ENCODE measurements at regions not wholly inside any gene's neighbourhood (a gene's known extent, or its start where the extent isn't known, plus 50 kb on each side); places are given as distances from the start of the nearest gene placed in this dataset.

- no peak for DNase-seq
- TF ChIP-seq EZH2 (optimal IDR thresholded peaks at IDR 0.05; ENCODE audit: low read depth, low read length) (no peak), CTCF (IDR thresholded peaks at IDR 0.05; ENCODE audit: low read length) (no peak), EZH2phosphoT487 (IDR thresholded peaks at IDR 0.05; ENCODE audit: low read length) (no peak)
- no peaks in the 10 kb centered on the region for H3K27me3 ChIP-seq (replicated peaks; ENCODE audit: insufficient read depth, low read length)
- H3K36me3 ChIP-seq (replicated peaks; ENCODE audit: insufficient read depth, low read length) = no peaks in the 10 kb centered on the region
- H3K9me3 ChIP-seq (replicated peaks; ENCODE audit: insufficient read depth, low read length) = no peaks in the 10 kb centered on the region
- no peaks in the 10 kb centered on the region for H4K20me1 ChIP-seq (ENCODE audit: insufficient read depth, low read length)
- no peaks in the 10 kb centered on the region for H3K9me2 ChIP-seq (replicated peaks; ENCODE audit: insufficient read depth, low read length)
- H3K4me1 ChIP-seq (ENCODE audit: low read length) = peaks cover 15% of the 10 kb centered on the region
- no peak overlapping the region for H3K9ac ChIP-seq (ENCODE audit: low read length)
- H3K79me2 ChIP-seq (ENCODE audit: low read length) = no peaks in the 10 kb centered on the region
- no peak overlapping the region for H3K27ac ChIP-seq (ENCODE audit: low read length)
- no peak overlapping the region for H2AFZ ChIP-seq (ENCODE audit: low read length)
- no peak overlapping the region for H3K4me3 ChIP-seq (ENCODE audit: low read length)
- no peak overlapping the region for H3K4me2 ChIP-seq (ENCODE audit: low read depth, low read length)
- peaks cover 15% of the 10 kb centered on the region for H3F3A ChIP-seq (ENCODE audit: insufficient read depth, low read length)
These were observed 87.3 kb upstream of the PRLR start for GRCh38 chr5:35317586-35317985.

- Histone ChIP-seq H3F3A (ENCODE audit: insufficient read depth, low read length) (peaks cover 15% of the 10 kb centered on the region), H3K27ac (ENCODE audit: low read length) (no peak overlapping the region), H3K36me3 (replicated peaks; ENCODE audit: insufficient read depth, low read length) (no peaks in the 10 kb centered on the region), H3K9ac (ENCODE audit: low read length) (no peak overlapping the region), H2AFZ (ENCODE audit: low read length) (no peak overlapping the region), H3K9me2 (replicated peaks; ENCODE audit: insufficient read depth, low read length) (no peaks in the 10 kb centered on the region), H3K4me2 (ENCODE audit: low read depth, low read length) (no peak overlapping the region), H3K27me3 (replicated peaks; ENCODE audit: insufficient read depth, low read length) (no peaks in the 10 kb centered on the region), H3K79me2 (ENCODE audit: low read length) (no peaks in the 10 kb centered on the region), H3K9me3 (replicated peaks; ENCODE audit: insufficient read depth, low read length) (no peaks in the 10 kb centered on the region), H3K4me1 (ENCODE audit: low read length) (peaks cover 15% of the 10 kb centered on the region), H3K4me3 (ENCODE audit: low read length) (no peak overlapping the region), H4K20me1 (ENCODE audit: insufficient read depth, low read length) (no peaks in the 10 kb centered on the region)
- TF ChIP-seq EZH2phosphoT487 (IDR thresholded peaks at IDR 0.05; ENCODE audit: low read length) (no peak), EZH2 (optimal IDR thresholded peaks at IDR 0.05; ENCODE audit: low read depth, low read length) (no peak), CTCF (IDR thresholded peaks at IDR 0.05; ENCODE audit: low read length) (no peak)
- DNase-seq = no peak
These were observed 86.5 kb upstream of the PRLR start for GRCh38 chr5:35316611-35317274.

- Histone ChIP-seq H3F3A (ENCODE audit: insufficient read depth, low read length) (no peaks in the 10 kb centered on the region), H2AFZ (ENCODE audit: low read length) (no peak overlapping the region), H3K9me2 (replicated peaks; ENCODE audit: insufficient read depth, low read length) (no peaks in the 10 kb centered on the region), H3K4me2 (ENCODE audit: low read depth, low read length) (no peak overlapping the region), H3K4me1 (ENCODE audit: low read length) (no peaks in the 10 kb centered on the region), H4K20me1 (ENCODE audit: insufficient read depth, low read length) (no peaks in the 10 kb centered on the region), H3K4me3 (ENCODE audit: low read length) (no peak overlapping the region), H3K9ac (ENCODE audit: low read length) (no peak overlapping the region), H3K9me3 (replicated peaks; ENCODE audit: insufficient read depth, low read length) (no peaks in the 10 kb centered on the region), H3K79me2 (ENCODE audit: low read length) (no peaks in the 10 kb centered on the region), H3K27ac (ENCODE audit: low read length) (no peak overlapping the region), H3K36me3 (replicated peaks; ENCODE audit: insufficient read depth, low read length) (no peaks in the 10 kb centered on the region), H3K27me3 (replicated peaks; ENCODE audit: insufficient read depth, low read length) (no peaks in the 10 kb centered on the region)
- no peak for DNase-seq
- TF ChIP-seq EZH2phosphoT487 (IDR thresholded peaks at IDR 0.05; ENCODE audit: low read length) = no peak
- no peak for TF ChIP-seq EZH2 (optimal IDR thresholded peaks at IDR 0.05; ENCODE audit: low read depth, low read length)
- TF ChIP-seq CTCF (IDR thresholded peaks at IDR 0.05; ENCODE audit: low read length) = no peak
These were observed 83.0 kb upstream of the PRLR start for GRCh38 chr5:35313291-35313690.
